ENCODE measurements at regions not wholly inside any gene's neighbourhood (a gene's known extent, or its start where the extent isn't known, plus 50 kb on each side); places are given as distances from the start of the nearest gene placed in this dataset.

GRCh38 chr7:67723591-67723990, 727.0 kb downstream of the TYW1 start:
- Histone ChIP-seq H4K20me1 (replicated peaks in 1 of 2; ENCODE audit: control insufficient read depth in 1 of 2, insufficient read depth in 2 of 2, low read length in 2 of 2) (no peaks in the 10 kb centered on the region), H4K91ac (replicated peaks; ENCODE audit: insufficient read length, low read length) (no peak overlapping the region), H3K9ac (replicated peaks in 1 of 4; ENCODE audit: extremely low read depth in 1 of 4, low read depth in 3 of 4, low read length in 3 of 4) (no peak overlapping the region), H3K79me2 (ENCODE audit: control insufficient read depth in 1 of 2, insufficient read depth in 2 of 2, low read length in 2 of 2) (no peaks in the 10 kb centered on the region), H3K27ac (ENCODE audit: low read depth, low read length) (no peak overlapping the region), H2BK12ac (ENCODE audit: low read depth, low read length) (no peak overlapping the region), H3K4ac (replicated peaks; ENCODE audit: insufficient read length, low read depth, low read length) (no peak overlapping the region), H3K9me3 (ENCODE audit: insufficient read depth in 2 of 2, low read depth in 1 of 2, low read length in 1 of 2) (no peaks in the 10 kb centered on the region), H3K4me3 (ENCODE audit: extremely low read depth in 1 of 4, insufficient read depth in 2 of 4, low read depth in 3 of 4, low read length in 4 of 4) (no peak overlapping the region), H3K27me3 (replicated peaks in 1 of 4; ENCODE audit: control insufficient read depth in 3 of 4, extremely low read depth in 1 of 4, insufficient read depth in 3 of 4, low read length in 3 of 4) (no peaks in the 10 kb centered on the region), H3K18ac (ENCODE audit: extremely low read depth, low read length) (no peak overlapping the region; the same call in 1 of the 2 replicates), H3K23ac (ENCODE audit: insufficient read length) (no peak overlapping the region), H3K23me2 (ENCODE audit: low read depth, low read length) (no peaks in the 10 kb centered on the region), H4K5ac (ENCODE audit: insufficient read length, low read depth, low read length) (no peak overlapping the region), H3K4me1 (replicated peaks in 1 of 4; ENCODE audit: control insufficient read depth in 3 of 4, insufficient read depth in 4 of 4, low read length in 3 of 4) (peaks cover 0 to 13% (median 5%) of the 10 kb centered on the region in 4 experiments; a peak in 3 of 7 replicates), H3K56ac (replicated peaks; ENCODE audit: insufficient read length, low read depth, low read length) (no peak overlapping the region), H3K36me3 (ENCODE audit: control insufficient read depth in 2 of 4, insufficient read depth in 4 of 4, low read length in 3 of 4) (no peaks in the 10 kb centered on the region), H2AFZ (ENCODE audit: low read length) (no peak overlapping the region), H3K4me2 (ENCODE audit: insufficient read depth in 1 of 2, low read depth in 2 of 2, low read length in 2 of 2) (no peak overlapping the region; a peak in 1 of 4 replicates), H2AK5ac (ENCODE audit: low read depth, low read length) (no peak overlapping the region), H2BK20ac (ENCODE audit: low read length) (no peak overlapping the region), H2BK15ac (ENCODE audit: low read length) (no peak overlapping the region), H2BK5ac (ENCODE audit: low read depth, low read length) (no peak overlapping the region), H2BK120ac (replicated peaks; ENCODE audit: low read depth, low read length) (no peak overlapping the region), H4K8ac (ENCODE audit: extremely low read depth, insufficient read depth, low read length) (no peak overlapping the region), H3K14ac (ENCODE audit: insufficient read length) (no peak overlapping the region), H3K79me1 (ENCODE audit: low read depth, low read length) (no peaks in the 10 kb centered on the region)
- FAIRE-seq (no peak), DNase-seq (ENCODE audit: low read depth in 1 of 2, low spot score in 2 of 2) (no peak)
- ChIA-PET POLR2A (ENCODE audit: partially characterized antibody) (no interaction called here), CTCF (ENCODE audit: partially characterized antibody) (no interaction called here)
- TF ChIP-seq, protein P1, sequence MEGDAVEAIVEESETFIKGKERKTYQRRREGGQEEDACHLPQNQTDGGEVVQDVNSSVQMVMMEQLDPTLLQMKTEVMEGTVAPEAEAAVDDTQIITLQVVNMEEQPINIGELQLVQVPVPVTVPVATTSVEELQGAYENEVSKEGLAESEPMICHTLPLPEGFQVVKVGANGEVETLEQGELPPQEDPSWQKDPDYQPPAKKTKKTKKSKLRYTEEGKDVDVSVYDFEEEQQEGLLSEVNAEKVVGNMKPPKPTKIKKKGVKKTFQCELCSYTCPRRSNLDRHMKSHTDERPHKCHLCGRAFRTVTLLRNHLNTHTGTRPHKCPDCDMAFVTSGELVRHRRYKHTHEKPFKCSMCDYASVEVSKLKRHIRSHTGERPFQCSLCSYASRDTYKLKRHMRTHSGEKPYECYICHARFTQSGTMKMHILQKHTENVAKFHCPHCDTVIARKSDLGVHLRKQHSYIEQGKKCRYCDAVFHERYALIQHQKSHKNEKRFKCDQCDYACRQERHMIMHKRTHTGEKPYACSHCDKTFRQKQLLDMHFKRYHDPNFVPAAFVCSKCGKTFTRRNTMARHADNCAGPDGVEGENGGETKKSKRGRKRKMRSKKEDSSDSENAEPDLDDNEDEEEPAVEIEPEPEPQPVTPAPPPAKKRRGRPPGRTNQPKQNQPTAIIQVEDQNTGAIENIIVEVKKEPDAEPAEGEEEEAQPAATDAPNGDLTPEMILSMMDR (IDR thresholded peaks at IDR 0.05; ENCODE audit: control extremely low read depth in 1 of 3, insufficient read depth in 1 of 3, low read depth in 1 of 3, low read length in 3 of 3): peak in 1 of 3 experiments; percentile 20; a peak in 1 of 4 replicates
- TF ChIP-seq RAD21 (IDR thresholded peaks at IDR 0.05 in 1 of 2, conservative IDR thresholded peaks at IDR 0.05 in 1 of 2; ENCODE audit: low read depth in 2 of 2, low read length in 2 of 2): peak in 1 of 2 experiments; percentile 10; a peak in 1 of 4 replicates
- TF ChIP-seq SIX5 (IDR thresholded peaks at IDR 0.05; ENCODE audit: low read depth, low read length): no peak
- 78% methylated on average over 3 of the region's 3 CpGs; no CpG with 5 or more reads in 1 of the 2 experiments for WGBS, 2 experiments (ENCODE audit: extremely low coverage in 1 of 2, insufficient coverage in 1 of 2, insufficient read length in 1 of 2, insufficient replicate concordance in 2 of 2, low coverage in 1 of 2, low lambda C conversion rate in 2 of 2, missing lambda C conversion rate in 1 of 2)

Data from H1 (cell line).